HG02852 (cell line): ENCODE measurements at regions not wholly inside any gene's neighbourhood (a gene's known extent, or its start where the extent isn't known, plus 50 kb on each side); places are given as distances from the start of the nearest gene placed in this dataset.
"Not testable (repeated sequence)": the region's sequence is repeated elsewhere in the genome, so short reads cannot be mapped to it uniquely, and the experiment has no call there.

Experiments used
- ATAC-seq: cut with Tn5 transposase; IDR thresholded peaks from one replicate; pipeline ENCODE4 v1.9.1; 2021; ENCODE audit warnings: mild to moderate bottlenecking, moderate library complexity; ENCODE audit not compliant: unreplicated experiment

GRCh38 chr2:3115301-3116042, 262.1 kb downstream of the EIPR1 start:
- ATAC-seq = no peak

DNA sequence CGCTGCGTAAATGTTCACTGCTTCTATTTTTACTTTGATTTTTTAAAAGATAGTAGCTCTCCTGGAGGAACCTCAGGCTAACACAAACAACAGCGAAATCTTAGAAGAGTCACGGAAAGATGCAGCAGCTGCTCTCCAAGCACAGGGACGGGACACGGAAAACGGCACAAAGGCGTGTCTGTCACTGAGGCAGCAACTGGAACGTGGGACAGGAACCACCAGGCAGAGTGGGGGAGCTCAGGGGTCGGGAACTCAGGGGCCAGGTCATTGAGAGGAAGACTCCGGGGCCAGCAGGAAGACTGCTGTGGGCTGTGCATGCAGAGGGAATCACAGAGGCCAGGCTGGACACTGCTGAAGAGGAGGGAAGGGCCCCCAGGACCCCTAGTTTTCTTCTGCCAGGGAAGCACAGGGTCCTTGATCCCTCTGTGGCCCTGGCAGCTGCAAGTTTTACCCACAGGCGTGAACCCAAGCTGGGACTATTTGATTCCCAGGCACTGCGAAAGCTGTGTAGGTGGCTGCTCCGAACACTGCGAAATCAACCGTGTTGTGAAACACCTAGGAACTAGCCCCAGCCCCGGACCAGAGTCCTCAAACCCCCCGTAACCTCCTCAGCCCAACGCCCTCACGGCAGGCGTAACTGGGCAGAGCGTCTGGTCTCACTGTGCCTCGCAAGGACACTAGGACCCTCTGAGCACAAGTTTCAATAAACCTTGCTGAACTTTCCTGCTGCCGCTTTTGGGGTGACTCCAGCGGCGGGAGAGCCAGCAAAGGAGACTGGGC, 263.0 kb downstream of the EIPR1 start:
- no peak for ATAC-seq

GRCh38 chr2:3113769-3114168, 263.8 kb downstream of the EIPR1 start:
- no peak for ATAC-seq

- ATAC-seq = no peak
Observed at GRCh38 chr2:3113122-3113521, 264.5 kb downstream of the EIPR1 start.

DNA sequence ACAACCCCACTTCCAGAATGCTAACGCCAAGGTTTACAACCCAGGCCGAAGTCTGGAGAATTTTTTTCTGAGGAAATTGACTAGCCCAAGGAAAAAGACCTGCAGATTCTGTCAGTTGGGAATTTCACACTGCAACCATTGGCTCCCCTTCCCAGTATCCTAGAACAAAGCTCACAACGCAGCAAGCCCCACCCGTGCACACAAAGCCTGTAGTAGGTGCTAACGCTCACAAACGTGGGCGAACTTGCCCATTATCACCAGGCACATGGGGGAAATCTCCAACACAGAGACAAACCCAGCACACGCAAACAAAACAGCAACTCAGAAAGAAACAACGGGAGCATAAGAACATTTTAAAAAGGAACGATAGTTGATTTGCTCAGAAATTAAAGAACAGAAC, 265.1 kb downstream of the EIPR1 start:
- ATAC-seq = no peak

DNA sequence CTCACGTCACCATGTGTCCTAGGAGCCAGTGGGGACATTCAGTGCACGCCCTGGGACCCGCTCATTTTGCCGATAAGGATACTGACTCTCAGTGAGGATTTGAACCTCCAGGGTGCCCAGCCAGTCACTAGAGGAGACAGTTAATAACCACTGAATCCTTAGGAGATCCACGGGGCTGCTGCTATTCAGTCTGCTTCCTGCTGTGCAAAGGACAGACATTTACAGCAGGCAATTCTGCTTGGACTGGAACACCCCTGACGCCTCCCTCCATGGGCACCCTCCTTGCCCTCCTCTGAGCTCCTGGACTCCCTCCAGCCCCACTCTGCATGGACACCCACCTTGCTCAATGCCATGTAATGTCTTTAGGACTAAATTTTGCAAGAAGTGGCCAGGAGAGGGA, 265.5 kb downstream of the EIPR1 start:
- no peak for ATAC-seq

GRCh38 chr2:3110994-3111666, 266.5 kb downstream of the EIPR1 start:
- no peak for ATAC-seq

DNA sequence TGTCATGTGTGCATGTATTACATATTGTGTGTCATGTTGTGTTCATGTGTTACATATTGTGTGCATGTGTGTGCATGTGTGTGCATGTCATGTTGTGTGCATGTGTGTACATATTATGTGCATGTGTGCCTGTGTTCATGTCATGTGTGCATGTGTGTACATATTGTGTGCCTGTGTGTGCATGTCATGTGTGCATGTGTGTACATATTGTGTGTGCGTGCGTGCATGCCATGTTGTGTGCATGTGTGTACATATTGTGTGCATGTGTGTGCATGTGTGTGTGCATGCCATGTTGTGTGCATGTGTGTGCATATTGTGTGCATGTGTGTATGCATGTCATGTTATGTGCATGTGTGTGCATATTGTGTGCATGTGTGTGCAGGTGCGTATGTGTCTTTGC, 267.1 kb downstream of the EIPR1 start:
- no peak for ATAC-seq

DNA sequence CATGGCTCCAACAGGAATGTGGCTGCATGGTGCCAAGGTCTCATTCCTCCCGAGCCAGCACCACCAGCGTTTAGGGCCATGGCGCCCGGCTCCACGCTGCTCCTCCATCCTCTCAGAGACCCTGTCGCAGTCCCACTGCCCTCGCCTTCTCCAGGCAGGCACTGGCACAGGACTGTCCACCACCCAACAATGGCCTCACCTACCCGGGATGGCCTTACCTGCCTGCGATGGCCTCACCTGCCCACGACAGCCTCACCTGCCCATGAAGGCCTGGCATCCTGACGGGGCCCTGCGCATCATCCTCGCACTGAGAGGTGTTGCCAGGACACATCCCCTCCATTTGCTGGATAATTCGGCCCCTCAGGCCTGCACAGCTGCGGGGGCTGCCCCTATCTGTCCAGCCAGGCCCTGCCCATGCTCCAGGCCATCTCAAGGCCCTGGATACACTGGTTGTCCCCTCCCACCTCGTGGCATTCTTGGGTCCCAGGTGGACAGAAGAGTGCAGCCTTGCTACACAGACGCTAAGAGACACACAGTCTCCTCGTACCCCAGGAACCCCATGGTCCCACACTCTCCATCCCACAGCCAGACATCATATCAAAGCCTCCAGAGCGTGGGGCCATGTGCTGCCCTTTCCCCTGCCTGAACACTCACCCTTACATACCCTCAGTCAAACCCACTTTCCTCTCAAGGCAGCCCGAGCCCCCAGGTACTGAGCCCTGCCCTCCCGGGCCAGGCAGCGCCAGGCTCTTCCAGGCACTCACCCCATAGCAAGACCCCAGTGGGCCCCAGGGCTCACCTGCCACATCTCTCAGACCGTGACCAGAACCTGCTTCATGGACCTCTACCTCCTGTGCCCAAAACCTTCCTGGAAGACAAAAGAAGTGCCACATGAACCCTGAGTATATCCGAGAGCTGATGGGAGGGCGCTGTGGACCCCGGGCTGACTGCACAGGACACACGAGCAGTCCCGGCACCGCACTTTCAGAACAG, 268.6 kb downstream of the EIPR1 start:
- no peak for ATAC-seq

- no peak for ATAC-seq
Observed at GRCh38 chr2:3108105-3108504, 269.5 kb downstream of the EIPR1 start.

DNA sequence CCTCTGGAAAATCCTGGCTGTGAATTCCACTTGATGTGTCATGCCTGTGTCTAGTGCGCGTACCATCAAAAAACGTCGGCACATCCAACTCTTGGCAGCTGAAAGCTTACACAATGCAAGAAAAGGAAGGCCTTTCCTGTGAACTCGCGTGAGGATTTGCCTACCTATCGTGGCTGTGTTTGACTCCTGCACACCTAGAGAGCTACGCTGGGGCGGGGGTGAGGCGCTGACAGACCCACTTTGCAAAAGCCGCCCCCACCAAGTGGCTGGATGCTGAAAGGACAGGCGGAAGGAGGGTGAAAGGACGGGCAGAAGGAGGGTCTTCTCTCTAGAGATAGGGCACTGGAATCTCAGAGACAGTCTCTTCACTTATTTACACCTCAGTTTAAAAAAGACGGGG, 270.1 kb downstream of the EIPR1 start:
- ATAC-seq = no peak

DNA sequence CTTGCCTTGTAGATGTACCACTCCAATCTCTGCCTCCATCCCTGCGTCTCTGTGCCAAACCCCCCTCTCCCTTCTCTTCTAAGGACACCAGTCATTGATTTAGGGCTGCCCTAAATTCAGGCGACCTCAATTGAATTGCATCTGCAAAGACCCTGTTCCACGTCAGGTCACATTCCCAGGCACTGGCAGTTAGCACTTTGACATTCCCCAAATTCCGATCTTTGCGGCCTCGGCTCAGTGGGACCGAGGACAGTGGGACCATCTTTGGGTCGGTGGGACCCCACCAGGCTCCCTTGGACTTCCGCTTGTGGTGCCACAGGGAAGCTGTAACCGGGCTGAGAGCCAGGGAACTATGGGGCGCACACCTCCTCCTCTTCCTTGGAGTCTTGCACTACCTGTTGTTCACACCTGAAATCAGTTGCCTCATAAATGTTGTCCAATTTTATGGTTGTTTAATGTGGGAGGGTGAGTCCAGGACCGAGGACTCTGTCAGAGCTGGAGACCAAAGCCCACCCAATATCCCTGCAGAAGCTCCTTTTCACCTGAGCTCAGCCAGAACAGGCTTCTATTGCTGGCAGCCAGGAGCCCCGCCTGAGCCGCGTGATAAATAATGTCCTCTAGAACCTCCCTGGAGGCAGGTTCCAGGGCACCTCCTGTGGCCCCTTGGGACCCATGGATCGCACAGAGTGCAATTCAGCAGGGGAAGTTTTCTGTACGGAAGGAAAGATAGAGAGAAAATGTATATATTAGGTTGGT, 271.6 kb downstream of the EIPR1 start:
- no peak for ATAC-seq

GRCh38 chr2:3104958-3105813, 272.4 kb downstream of the EIPR1 start:
- not testable (repeated sequence) for ATAC-seq

DNA sequence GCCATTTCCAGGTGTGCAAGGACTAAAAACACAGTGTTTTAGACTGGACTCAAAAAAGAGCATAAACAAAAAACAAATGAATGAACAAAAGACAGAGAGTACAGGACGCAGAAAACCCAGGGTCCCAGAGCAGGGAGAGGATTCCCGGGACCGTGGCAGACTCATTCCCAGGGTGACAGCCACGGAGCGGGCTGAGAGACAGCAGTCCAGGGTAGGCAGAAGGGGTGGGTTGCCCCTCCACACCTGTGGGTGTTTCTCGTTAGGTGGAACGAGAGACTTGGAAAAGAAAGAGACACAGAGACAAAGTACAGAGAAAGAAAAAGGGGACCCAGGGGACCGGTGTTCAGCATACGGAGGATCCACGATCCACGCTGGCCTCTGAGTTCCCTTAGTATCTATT, 273.4 kb downstream of the EIPR1 start:
- ATAC-seq = no peak

DNA sequence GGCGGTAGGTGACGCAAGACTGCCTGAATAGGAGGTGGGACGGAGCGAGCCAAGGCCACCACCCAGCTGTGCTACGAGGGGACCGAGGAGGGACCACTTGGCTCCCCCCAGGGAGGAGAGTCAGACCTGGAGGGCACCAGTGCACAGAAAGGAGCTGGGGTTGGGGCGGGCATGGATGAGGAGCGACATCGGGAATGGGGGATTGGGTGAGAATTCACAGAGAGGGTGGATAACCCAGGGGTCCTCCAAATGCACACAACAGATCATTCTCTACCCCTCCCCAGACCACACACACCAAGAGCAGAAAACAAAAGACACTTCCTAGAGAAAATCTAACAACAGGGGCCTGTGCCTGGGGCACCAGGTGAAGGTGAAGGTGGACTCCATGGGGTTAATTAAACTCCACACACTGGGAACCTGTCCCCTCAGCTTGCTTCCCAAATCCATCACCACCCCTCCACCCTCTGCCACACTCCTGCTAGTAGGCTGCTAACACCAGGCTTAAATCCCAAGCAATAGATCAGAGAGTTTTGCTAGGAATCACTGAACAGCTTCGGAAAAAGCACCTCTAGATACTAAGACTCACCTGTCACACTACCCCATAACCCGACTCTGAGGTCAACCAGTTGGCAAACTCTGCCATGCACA, 274.6 kb downstream of the EIPR1 start:
- ATAC-seq = no peak

GRCh38 chr2:3102081-3102921, 275.3 kb downstream of the EIPR1 start:
- ATAC-seq = no peak
